ENCODE measurements at regions not wholly inside any gene's neighbourhood (a gene's known extent, or its start where the extent isn't known, plus 50 kb on each side); places are given as distances from the start of the nearest gene placed in this dataset.

DNA sequence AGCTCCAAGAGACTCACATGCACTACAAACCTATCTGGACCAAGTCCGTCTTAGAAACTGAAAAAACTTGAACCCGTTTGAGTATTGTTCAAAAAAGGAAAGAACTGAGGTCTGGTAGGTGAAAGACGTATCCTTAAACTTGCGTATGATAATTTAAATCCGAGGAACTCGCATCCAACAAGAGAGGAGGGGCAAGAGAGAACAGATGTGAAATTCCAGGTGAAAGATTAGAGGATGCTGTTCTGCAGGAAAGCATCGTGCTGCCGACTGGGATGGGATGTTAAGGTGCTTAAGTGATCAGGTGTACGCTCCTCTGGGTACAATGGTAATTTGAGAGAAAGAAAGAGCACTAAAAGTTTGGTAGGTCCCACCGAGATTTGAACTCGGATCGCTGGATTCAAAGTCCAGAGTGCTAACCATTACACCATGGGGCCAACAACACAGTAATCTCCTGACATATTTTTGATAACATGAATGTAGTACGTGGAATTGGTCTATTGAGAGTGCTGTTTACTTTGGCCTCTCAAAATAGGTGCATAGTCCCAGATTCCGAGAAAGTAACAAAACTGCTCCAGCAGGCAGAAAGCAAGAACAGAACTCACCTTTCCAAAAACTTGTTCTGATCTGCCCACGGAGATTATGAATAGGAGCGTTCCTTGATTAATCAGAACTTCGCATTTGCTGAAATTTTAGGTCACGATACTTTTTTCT, 53.5 kb upstream of the BTN3A2 start:
- H3K79me1 ChIP-seq (ENCODE audit: insufficient read depth, low read depth, low read length, poor library complexity, severe bottlenecking) = no peaks in the 10 kb centered on the region
- no peaks in the 10 kb centered on the region for H3K27me3 ChIP-seq (ENCODE audit: insufficient read depth, low read length)
- no peak overlapping the region for H3K4ac ChIP-seq (ENCODE audit: low read depth, low read length)
- TF ChIP-seq, protein P1, sequence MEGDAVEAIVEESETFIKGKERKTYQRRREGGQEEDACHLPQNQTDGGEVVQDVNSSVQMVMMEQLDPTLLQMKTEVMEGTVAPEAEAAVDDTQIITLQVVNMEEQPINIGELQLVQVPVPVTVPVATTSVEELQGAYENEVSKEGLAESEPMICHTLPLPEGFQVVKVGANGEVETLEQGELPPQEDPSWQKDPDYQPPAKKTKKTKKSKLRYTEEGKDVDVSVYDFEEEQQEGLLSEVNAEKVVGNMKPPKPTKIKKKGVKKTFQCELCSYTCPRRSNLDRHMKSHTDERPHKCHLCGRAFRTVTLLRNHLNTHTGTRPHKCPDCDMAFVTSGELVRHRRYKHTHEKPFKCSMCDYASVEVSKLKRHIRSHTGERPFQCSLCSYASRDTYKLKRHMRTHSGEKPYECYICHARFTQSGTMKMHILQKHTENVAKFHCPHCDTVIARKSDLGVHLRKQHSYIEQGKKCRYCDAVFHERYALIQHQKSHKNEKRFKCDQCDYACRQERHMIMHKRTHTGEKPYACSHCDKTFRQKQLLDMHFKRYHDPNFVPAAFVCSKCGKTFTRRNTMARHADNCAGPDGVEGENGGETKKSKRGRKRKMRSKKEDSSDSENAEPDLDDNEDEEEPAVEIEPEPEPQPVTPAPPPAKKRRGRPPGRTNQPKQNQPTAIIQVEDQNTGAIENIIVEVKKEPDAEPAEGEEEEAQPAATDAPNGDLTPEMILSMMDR (conservative IDR thresholded peaks at IDR 0.05) = no peak
- H4K5ac ChIP-seq (ENCODE audit: insufficient read length, low read depth, low read length) = no peak overlapping the region
- H2BK5ac ChIP-seq (ENCODE audit: insufficient read length, low read length) = no peak overlapping the region
- H3K4me3 Mint-ChIP-seq = peak overlapping the region; percentile 86 to 96
- H3K23ac ChIP-seq (ENCODE audit: insufficient read length, low read depth, low read length) = no peak overlapping the region
- no peak overlapping the region for H3T11ph ChIP-seq (ENCODE audit: low read length)
- H3K4me1 ChIP-seq (ENCODE audit: insufficient read depth, low read length) = no peaks in the 10 kb centered on the region
- no peaks in the 10 kb centered on the region for H3K79me2 ChIP-seq (ENCODE audit: insufficient read depth, low read length)
- no peaks in the 10 kb centered on the region for H4K20me1 ChIP-seq (ENCODE audit: control insufficient read depth, insufficient read depth, insufficient read length)
- peak overlapping the region; percentile 0 for H2AFZ ChIP-seq (ENCODE audit: low read length)
- no peaks in the 10 kb centered on the region for H3K36me3 Mint-ChIP-seq (ENCODE audit: insufficient read depth in 1 of 3, low read depth in 3 of 3)
- H2BK12ac ChIP-seq (ENCODE audit: insufficient read length, low read depth, low read length) = no peak overlapping the region
- H3K27ac ChIP-seq (ENCODE audit: insufficient read length, low read depth, low read length) = no peak overlapping the region
- H3K4me1 Mint-ChIP-seq = peaks cover 4 to 11% of the 10 kb centered on the region in 2 experiments
- no peak overlapping the region for H2AK5ac ChIP-seq (ENCODE audit: insufficient read length, low read length)
- H3K18ac ChIP-seq (ENCODE audit: insufficient read length, low read depth, low read length) = no peak overlapping the region
- no peak overlapping the region for H2BK120ac ChIP-seq (ENCODE audit: low read depth, low read length, poor library complexity, severe bottlenecking)
- H3K27ac Mint-ChIP-seq = peak overlapping the region in 2 of 3 experiments; percentile 54 to 81; a peak in 2 of 7 replicates
- no peak overlapping the region for H2BK20ac ChIP-seq (ENCODE audit: low read depth, low read length, poor library complexity, severe bottlenecking)
- peak overlapping the region; percentile 80 for H3K4me2 ChIP-seq (ENCODE audit: insufficient read depth, insufficient read length, low read length)
- no peak overlapping the region for H3K14ac ChIP-seq (ENCODE audit: insufficient read depth, low read length)
- peak; percentile 66 for DNase-seq
- no peaks in the 10 kb centered on the region for H3K9me3 ChIP-seq (ENCODE audit: control insufficient read depth, low read depth, low read length)
- H4K8ac ChIP-seq (replicated peaks; ENCODE audit: insufficient read length, low read depth, low read length) = no peak overlapping the region
- no peak overlapping the region for H3K56ac ChIP-seq (ENCODE audit: insufficient read length, low read depth, low read length)
- H2BK15ac ChIP-seq (ENCODE audit: low read depth, low read length) = no peak overlapping the region
- H3K9me3 Mint-ChIP-seq = no peaks in the 10 kb centered on the region; a peak in 1 of 5 replicates
- H3K23me2 ChIP-seq (ENCODE audit: insufficient read length, low read depth, low read length, poor library complexity, severe bottlenecking) = peaks cover 10% of the 10 kb centered on the region
- H3K27me3 Mint-ChIP-seq (ENCODE audit: low read depth) = peaks cover 12% of the 10 kb centered on the region; the same call in 1 of the 2 replicates
- H4K91ac ChIP-seq (ENCODE audit: insufficient read length, low read depth, low read length) = no peak overlapping the region
- WGBS (ENCODE audit: extremely low coverage, insufficient read length, low lambda C conversion rate) = no CpG with 5 or more reads among the region's 18 CpGs
- peak overlapping the region; percentile 2 for H3K9ac ChIP-seq (ENCODE audit: extremely low read depth, insufficient read length, low read length)

All from H9 (cell line).